HG03060 (cell line): ENCODE measurements at regions not wholly inside any gene's neighbourhood (a gene's known extent, or its start where the extent isn't known, plus 50 kb on each side); places are given as distances from the start of the nearest gene placed in this dataset.

Experiments used
- ATAC-seq: cut with Tn5 transposase; IDR thresholded peaks from one replicate; pipeline ENCODE4 v1.9.1; 2021; ENCODE audit warnings: low read depth, moderate number of reproducible peaks; ENCODE audit not compliant: unreplicated experiment

- no peak for ATAC-seq
These were observed 358.1 kb downstream of the CDK5RAP2 start for GRCh38 chr9:120221844-120222243.

GRCh38 chr9:120214332-120214731 is 365.6 kb downstream of the CDK5RAP2 start:
- no peak for ATAC-seq

- ATAC-seq, result no peak
These were observed 367.1 kb downstream of the CDK5RAP2 start for GRCh38 chr9:120212853-120213200.

DNA sequence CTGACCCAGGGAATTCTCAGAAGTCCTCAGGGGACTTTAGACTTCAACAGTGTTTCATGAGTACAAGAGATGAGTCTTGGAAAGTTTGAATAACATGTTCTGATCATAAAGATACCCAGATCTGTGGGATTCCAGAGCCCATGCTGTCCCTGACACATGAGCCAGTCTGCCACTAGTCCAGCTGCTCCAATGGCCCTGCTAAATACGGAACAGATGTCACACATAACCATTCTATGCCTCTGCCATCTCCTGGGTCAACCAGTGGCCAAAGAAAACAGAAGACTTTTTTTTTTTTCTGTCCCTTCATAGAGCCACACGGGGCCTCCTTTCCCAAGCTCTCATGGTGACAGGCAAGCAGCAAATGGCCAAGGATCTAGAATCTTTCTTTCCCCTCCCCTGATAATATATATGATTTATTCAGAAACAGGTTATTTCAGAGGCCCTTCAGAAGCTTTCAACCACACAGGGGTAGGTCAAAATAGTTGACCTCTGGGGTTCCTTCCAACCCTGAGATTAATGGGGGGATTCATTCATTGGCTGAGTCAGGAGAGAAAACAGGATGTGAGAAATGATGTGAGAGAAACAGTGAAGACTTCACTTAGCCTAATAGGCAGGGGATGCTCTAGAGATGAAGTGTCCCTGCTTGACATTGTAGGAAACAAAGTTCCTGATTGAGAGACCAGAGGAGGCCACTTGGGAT is 367.7 kb downstream of the CDK5RAP2 start:
- peak; percentile 53 for ATAC-seq

DNA sequence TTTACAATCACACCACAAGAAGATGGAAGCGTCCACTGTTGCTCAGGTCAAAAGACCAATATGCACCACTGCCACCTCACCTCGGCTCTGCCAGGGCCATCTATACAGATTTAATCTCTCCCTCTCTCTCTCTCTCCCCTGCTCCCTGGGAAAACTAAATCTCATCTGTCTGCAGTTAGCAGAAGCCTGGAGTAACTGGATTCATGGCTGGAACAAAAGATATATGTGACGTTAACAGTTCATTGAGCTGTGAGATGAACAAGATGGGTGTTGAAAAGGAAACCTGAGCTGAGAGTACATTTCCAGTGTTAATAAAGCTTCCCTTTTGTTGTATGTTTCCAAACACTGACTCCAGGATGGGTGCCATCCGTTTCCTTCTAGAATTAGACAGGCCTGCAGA is 369.7 kb downstream of the CDK5RAP2 start:
- no peak for ATAC-seq

- no peak for ATAC-seq
These were observed 376.9 kb downstream of the CDK5RAP2 start for GRCh38 chr9:120202856-120203654.

DNA sequence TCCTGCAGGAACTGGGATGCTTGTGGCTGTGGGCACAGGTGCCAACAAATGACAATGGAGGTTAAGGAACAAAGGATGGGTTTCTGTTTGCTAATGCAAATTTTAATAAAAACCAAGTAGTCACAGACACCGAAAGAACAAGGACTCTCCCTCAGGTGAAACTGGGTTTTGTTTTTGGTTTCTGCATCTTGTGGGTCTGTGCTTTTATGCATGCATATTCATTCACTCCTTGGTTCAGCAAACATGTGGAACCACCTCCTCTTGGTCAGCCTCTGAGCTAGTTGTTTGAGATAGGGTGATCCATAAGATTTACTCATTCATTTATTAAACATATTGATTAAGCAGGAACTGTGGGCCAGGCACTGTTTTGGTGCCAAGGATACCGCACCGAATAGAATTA is 381.9 kb downstream of the CDK5RAP2 start:
- no peak for ATAC-seq

DNA sequence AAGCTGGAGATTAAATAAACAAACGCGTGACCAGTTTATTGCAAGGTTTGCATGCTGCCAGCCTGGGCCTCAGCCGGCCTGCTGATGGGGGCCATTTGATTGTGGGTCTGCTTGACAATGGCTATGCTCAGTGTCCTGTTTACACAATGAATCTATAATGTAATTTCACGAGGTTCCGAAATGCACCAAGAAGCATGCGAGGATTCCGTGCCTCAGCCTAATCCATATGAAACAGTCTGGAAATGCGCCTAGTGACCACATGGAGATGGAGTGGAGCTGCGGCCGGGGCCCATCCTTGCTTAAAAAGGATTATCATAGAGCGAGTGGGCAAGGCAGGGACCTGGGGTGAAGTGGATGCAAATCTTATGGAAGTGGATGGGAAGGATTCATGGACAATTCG is 382.4 kb downstream of the CDK5RAP2 start:
- no peak for ATAC-seq

DNA sequence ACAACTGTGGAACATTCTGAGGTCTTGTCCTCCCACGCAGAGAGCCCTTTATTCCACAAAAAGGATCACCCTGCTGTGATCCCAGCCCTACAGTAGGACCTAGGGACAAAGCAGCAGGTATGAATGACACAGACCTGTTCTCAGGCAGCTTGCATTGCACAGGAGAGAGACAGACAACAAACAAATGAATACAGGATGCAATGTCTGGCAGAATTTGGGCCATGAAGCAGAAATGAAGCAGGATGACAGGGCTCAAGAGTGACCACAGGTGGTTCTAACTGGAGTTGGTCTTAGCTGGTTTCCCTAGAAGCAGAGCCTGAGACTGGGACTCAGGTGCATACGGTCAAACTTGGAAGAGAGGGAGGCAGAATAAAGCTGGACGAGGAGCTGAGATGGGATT is 388.8 kb downstream of the CDK5RAP2 start:
- no peak for ATAC-seq

DNA sequence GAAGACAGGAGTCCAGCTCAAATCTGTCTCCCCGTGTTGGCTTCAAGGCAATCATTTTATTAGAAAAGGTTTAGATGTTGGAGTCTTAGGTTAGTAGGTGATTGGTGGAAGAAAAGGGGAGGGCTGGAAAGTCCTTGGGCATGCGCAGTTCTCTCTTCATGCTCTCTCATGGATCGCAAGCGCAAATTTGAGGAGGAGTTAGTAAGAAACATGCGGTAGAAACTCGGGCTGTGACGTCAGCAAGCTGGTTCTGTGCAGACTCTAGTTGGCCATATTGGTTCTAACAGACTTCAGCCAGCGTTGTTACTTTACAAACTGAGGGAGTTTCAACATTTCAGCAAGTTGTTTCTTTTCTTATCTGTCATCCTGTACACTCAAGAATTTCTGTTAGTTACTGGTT is 392.2 kb downstream of the CDK5RAP2 start:
- ATAC-seq, result no peak

- no peak for ATAC-seq
These were observed 393.7 kb downstream of the CDK5RAP2 start for GRCh38 chr9:120186276-120186675.

DNA sequence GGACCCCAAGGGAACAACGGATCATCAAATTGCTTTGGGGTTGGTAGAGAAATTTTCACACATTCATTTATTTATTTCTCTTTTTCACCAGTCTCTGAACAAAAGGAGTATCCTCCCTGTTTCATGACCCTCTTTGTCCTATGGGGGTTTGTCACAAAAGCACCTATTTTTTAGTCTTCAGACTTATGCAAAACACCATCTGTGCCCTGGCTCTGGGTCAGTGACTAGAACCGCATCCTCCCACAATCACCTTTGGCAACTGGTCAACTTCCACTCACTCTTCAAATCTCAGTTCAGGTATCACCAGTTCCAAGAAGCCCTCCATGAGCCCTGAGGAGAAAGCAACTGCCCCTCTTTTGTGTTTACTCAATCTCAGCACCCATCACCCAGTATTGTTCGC is 395.7 kb downstream of the CDK5RAP2 start:
- ATAC-seq, result no peak

DNA sequence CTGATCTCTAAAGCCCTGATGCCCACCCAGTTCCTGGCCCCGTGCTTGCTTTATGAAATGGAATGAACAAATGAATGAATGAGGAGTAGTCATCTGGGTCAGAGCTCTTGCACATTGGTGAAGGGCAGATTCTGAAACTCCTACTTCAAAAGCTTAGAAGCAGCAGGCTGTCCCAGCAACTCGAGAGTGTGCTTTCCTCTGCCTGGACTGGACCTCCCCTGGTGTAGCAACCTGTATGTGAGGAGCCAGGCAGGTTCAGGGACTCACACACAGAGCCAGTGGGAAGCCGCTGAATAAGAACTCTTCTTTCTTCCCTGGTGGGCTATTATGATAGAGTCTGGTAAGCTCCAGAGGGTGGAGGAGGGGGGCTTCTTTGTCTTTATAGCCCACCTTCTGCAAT is 396.4 kb downstream of the CDK5RAP2 start:
- no peak for ATAC-seq

GRCh38 chr9:120182011-120182410 is 398.0 kb downstream of the CDK5RAP2 start:
- no peak for ATAC-seq

DNA sequence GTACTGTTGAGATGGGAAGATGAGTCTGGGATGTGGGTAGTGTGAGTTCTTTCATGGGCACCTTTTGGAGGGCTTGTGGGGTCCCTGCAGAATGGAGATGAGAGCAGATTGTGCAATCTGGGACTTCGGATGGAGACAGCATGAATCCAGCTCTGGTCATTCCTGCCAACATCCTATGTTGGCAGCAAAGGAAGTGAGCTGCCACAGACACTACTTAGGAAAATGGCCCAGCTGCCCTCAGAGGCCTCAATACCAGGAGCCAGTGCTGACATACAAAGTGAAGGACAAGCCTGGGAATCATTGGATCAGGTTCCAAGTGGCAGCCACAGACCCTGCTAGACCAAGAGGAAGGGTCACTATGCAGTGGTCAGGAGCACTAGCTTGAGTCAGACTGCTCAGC is 402.8 kb downstream of the CDK5RAP2 start:
- no peak for ATAC-seq

DNA sequence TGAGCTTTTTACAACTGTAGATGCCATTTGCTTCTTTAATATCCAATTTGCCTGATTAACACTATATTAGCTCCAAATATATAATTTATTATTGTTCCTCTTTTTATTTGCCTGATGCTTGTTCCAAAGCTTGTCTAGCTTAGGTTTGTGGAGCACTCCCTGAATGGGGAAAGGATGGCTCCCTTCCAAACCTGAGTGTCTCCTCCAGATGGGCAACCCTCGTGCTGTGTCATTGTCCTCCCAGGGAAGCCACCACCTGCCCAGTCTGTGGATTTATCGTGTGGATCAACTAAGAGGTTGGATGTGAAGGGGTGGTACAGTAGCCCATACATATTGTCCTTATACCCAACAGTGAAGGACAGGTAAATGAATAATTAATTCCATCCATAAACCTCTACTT is 404.9 kb downstream of the CDK5RAP2 start:
- no peak for ATAC-seq

DNA sequence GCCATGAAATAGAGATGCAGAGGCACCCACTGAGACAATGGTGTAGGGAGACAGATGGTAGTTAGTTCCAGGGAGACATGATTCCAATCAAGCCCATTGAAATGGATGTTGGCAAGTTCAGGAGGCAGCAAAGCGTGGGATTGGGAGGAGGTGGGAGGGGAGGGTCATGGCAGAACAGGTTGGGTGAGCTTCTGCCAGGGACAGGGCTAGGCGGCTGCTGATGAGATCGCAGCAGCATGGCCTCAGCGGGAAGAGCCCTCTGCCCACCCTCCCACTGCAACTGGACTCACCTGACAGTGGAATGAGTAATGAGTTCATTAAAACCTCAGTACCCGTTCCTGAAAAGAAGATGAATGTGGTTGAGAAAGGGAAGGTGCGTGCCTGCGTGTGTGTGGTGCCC is 418.2 kb downstream of the CDK5RAP2 start:
- ATAC-seq, result no peak

- ATAC-seq, result no peak
These were observed 421.7 kb downstream of the CDK5RAP2 start for GRCh38 chr9:120158221-120158620.

GRCh38 chr9:120156376-120156775 is 423.6 kb downstream of the CDK5RAP2 start:
- ATAC-seq, result no peak

- no peak for ATAC-seq
These were observed 426.7 kb downstream of the CDK5RAP2 start for GRCh38 chr9:120153258-120153657.

GRCh38 chr9:120152295-120152694 is 427.7 kb downstream of the CDK5RAP2 start:
- no peak for ATAC-seq

GRCh38 chr9:120151806-120152205 is 428.2 kb downstream of the CDK5RAP2 start:
- ATAC-seq, result no peak
